Loucy (cell line): ENCODE measurements at regions not wholly inside any gene's neighbourhood (a gene's known extent, or its start where the extent isn't known, plus 50 kb on each side); places are given as distances from the start of the nearest gene placed in this dataset.

Source experiments
- EZH2phosphoT487 ChIP-seq: fragments of 200-600 bp; IDR thresholded peaks from 2 replicates; pipeline ENCODE4 v1.6.1; 2018; ENCODE audit warnings: antibody characterized with exemption, mild to moderate bottlenecking, moderate library complexity, borderline replicate concordance
- TF ChIP-seq, protein P1 (sequence below): fragments of 200-600 bp; sonication (generic); conservative IDR thresholded peaks from 2 replicates; pipeline ENCODE4 v1.5.1; 2014; ENCODE audit warnings: mild to moderate bottlenecking, antibody characterized with exemption, low read length

GRCh38 chr4:180542445-180543100, 1700.6 kb upstream of the TENM3 start:
- TF ChIP-seq, protein P1, sequence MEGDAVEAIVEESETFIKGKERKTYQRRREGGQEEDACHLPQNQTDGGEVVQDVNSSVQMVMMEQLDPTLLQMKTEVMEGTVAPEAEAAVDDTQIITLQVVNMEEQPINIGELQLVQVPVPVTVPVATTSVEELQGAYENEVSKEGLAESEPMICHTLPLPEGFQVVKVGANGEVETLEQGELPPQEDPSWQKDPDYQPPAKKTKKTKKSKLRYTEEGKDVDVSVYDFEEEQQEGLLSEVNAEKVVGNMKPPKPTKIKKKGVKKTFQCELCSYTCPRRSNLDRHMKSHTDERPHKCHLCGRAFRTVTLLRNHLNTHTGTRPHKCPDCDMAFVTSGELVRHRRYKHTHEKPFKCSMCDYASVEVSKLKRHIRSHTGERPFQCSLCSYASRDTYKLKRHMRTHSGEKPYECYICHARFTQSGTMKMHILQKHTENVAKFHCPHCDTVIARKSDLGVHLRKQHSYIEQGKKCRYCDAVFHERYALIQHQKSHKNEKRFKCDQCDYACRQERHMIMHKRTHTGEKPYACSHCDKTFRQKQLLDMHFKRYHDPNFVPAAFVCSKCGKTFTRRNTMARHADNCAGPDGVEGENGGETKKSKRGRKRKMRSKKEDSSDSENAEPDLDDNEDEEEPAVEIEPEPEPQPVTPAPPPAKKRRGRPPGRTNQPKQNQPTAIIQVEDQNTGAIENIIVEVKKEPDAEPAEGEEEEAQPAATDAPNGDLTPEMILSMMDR: no peak
- TF ChIP-seq EZH2phosphoT487: no peak
